GM06990 (cell line): ENCODE measurements at regions not wholly inside any gene's neighbourhood (a gene's known extent, or its start where the extent isn't known, plus 50 kb on each side); places are given as distances from the start of the nearest gene placed in this dataset.

ENCODE experiments used
- DNase-seq: peaks from one replicate; pipeline ENCODE4 v3.0.0-alpha.2; 2011; ENCODE audit not compliant: insufficient read length; ENCODE audit errors: extremely low read depth
- H3K27me3 ChIP-seq: replicated peaks from 2 replicates; pipeline ENCODE4 v1.6.0; 2011; ENCODE audit warnings: low read length; ENCODE audit not compliant: control insufficient read depth, insufficient read depth
- H3K36me3 ChIP-seq: 2 replicates; pipeline ENCODE4 v1.5.1; 2011; ENCODE audit warnings: low read length; ENCODE audit not compliant: control insufficient read depth, insufficient read depth
- H3K4me3 ChIP-seq: replicated peaks from 2 replicates; pipeline ENCODE4 v1.5.1; 2011; ENCODE audit warnings: low read depth, mild to moderate bottlenecking, control low read depth, low read length
- TF ChIP-seq, protein P1 (sequence below): IDR thresholded peaks from 2 replicates; pipeline ENCODE4 v1.5.1; 2011; ENCODE audit warnings: low read length, control low read depth, mild to moderate bottlenecking, inconsistent platforms; ENCODE audit not compliant: insufficient read depth, poor library complexity, severe bottlenecking

DNA sequence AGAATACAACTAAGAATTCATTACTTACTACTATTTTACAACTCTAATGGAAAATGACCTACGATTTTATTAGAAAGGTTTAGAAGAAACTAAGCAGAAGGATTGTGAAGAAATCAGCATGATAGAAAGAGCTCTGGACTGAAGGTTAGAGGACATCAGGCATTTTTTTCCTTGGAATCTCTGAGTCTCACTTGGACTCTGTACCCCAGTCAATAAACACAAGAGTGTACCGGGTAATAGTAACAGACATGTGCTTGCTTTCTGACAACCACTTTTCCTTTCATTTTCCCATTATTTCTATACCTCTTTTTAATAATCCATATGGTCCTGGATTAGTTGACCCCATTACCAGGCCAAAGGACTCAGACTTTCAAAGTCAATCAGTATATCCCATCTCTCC is 1240.9 kb upstream of the LRRTM3 start:
- H3K36me3 ChIP-seq: no peaks in the 10 kb centered on the region
- TF ChIP-seq, protein P1, sequence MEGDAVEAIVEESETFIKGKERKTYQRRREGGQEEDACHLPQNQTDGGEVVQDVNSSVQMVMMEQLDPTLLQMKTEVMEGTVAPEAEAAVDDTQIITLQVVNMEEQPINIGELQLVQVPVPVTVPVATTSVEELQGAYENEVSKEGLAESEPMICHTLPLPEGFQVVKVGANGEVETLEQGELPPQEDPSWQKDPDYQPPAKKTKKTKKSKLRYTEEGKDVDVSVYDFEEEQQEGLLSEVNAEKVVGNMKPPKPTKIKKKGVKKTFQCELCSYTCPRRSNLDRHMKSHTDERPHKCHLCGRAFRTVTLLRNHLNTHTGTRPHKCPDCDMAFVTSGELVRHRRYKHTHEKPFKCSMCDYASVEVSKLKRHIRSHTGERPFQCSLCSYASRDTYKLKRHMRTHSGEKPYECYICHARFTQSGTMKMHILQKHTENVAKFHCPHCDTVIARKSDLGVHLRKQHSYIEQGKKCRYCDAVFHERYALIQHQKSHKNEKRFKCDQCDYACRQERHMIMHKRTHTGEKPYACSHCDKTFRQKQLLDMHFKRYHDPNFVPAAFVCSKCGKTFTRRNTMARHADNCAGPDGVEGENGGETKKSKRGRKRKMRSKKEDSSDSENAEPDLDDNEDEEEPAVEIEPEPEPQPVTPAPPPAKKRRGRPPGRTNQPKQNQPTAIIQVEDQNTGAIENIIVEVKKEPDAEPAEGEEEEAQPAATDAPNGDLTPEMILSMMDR: no peak
- no peak overlapping the region for H3K4me3 ChIP-seq
- no peaks in the 10 kb centered on the region for H3K27me3 ChIP-seq
- DNase-seq: no peak

DNA sequence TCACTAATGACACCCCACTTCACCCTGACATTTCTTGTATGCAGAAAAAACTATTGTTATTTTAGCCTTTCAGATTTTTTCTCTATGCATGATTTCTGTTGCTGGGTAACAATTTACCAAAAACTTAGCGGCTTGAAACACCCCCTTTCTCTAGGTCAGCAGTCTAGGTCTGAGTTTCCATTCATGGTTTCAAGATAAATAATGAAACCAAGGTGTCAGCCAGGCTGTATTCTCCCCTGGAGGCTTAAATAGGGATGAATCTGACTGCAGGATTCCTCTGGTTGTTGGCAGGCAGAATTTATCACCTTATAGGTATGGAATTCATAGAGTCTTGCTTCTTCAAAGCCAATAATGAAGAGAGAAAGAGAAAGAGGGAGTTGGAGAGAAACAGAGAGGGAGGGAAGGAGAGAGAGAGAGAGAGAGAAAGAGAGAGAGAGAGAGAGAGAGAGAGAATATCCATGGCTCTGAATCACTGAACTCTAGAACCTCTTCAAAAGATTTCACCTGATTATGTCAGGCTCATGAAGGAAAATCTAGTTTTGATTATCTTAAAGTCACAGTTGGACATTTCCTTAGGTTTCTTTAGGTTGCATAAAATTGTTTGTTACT is 1224.6 kb upstream of the LRRTM3 start:
- TF ChIP-seq, protein P1: no peak
- Histone ChIP-seq H3K27me3 (no peaks in the 10 kb centered on the region), H3K4me3 (no peak overlapping the region), H3K36me3 (no peaks in the 10 kb centered on the region)
- DNase-seq: no peak

DNA sequence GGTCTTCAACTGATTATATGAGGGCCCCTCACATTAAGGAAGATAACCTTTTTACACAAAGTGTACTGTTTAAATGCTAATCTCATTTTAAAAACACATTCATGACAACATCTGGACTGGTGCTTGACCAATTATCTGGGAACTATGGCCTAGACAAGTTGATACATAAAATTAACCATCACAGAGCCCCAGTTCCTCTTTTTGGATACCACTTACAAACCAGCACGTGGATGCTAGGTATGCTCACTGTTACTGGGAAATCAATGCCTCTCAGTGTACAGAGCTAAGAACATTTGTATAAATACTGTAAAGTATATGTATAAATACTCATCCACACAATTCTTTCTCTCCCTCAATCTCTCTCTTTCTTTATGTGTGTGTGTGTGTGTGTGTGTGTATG is 1217.8 kb upstream of the LRRTM3 start:
- H3K27me3 ChIP-seq: no peaks in the 10 kb centered on the region
- H3K36me3 ChIP-seq: no peaks in the 10 kb centered on the region
- no peak for DNase-seq
- no peak overlapping the region for H3K4me3 ChIP-seq
- TF ChIP-seq, protein P1: no peak

DNA sequence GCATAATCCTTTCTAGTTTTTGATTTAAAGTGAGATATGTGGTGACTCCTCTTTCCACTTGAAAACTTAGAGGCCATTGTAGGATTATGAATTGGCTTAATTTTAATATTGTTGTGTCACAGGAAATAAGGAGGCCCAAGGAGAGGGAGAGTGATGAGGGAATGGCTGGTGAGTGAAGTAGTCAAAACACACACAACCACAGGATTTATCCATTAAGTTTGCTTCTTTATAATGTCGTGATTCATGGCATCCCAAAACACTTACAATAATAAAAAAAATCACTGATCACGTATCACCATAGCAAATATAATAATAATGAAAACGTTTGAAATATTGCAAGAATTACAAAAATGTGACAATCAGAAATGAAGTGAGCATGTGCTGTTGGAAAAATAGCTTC is 1215.5 kb upstream of the LRRTM3 start:
- no peak for DNase-seq
- Histone ChIP-seq H3K36me3 (no peaks in the 10 kb centered on the region), H3K27me3 (no peaks in the 10 kb centered on the region), H3K4me3 (no peak overlapping the region)
- TF ChIP-seq, protein P1: no peak

DNA sequence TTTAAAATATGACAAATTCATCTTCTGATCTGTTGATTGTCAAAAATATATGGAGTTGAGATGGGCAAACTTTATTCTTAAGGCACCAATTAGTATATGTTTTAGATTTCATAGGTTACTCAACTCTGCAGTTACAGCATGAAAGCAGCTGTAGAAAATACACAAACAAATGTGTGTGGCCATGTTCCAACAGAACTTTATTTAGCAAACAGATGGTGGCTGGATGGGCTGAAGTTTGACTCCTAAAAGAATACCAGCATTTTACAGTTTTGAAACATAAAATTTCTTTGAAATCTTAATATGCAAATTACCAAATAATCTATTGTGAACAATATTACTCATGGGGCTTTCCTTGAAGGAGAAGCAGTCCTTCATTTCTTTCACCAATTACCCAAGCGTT is 1206.0 kb upstream of the LRRTM3 start:
- Histone ChIP-seq H3K4me3 (no peak overlapping the region), H3K36me3 (no peaks in the 10 kb centered on the region), H3K27me3 (no peaks in the 10 kb centered on the region)
- TF ChIP-seq, protein P1: no peak
- DNase-seq: no peak

DNA sequence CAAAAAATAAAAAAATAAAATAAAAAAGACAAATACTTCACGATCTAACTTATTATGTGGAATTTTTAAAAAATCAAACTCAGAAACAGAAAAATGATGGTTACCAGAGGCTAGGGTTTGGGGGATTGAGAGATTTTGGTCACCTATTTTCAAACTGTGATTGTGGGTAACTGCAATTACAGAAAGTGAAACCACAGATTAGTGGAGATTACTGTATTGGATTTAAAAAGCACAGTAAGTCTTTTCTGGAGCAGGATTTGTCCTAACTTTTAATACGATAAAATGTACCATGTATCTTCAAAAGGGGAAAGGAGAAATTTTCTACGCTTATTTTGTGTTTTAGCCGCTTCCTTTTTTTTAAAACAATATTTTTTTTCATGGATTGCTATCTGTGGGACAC is 1204.9 kb upstream of the LRRTM3 start:
- no peak overlapping the region for H3K4me3 ChIP-seq
- no peaks in the 10 kb centered on the region for H3K36me3 ChIP-seq
- DNase-seq: no peak
- H3K27me3 ChIP-seq: no peaks in the 10 kb centered on the region
- TF ChIP-seq, protein P1: no peak
